Spinal cord (tissue), 9 donors: ENCODE measurements at regions not wholly inside any gene's neighbourhood (a gene's known extent, or its start where the extent isn't known, plus 50 kb on each side); places are given as distances from the start of the nearest gene placed in this dataset.

Source experiments
- DNase-seq, 6 donors: peaks; one replicate each; pipeline versions ENCODE4 v3.0.0 to v3.0.0-alpha.2; 2013 to 2015; ENCODE audit warnings: low spot score in 6 of 6, low read depth in 4 of 6
- H3K27ac ChIP-seq: one replicate; pipeline ENCODE4 v1.5.1; 2013; ENCODE audit warnings: low read depth, low read length, control low read depth
- H3K27me3 ChIP-seq: one replicate; pipeline ENCODE4 v1.6.1; 2013; ENCODE audit warnings: low read length; ENCODE audit not compliant: control insufficient read depth, insufficient read depth
- H3K36me3 ChIP-seq: one replicate; pipeline ENCODE4 v1.6.1; 2013; ENCODE audit warnings: low read length; ENCODE audit not compliant: control insufficient read depth, insufficient read depth
- H3K4me1 ChIP-seq: one replicate; pipeline ENCODE4 v1.6.1; 2013; ENCODE audit warnings: low read length; ENCODE audit not compliant: control insufficient read depth, insufficient read depth
- H3K4me3 ChIP-seq: one replicate; pipeline ENCODE4 v1.5.1; 2013; ENCODE audit warnings: low read depth, low read length, control low read depth
- H3K9me3 ChIP-seq: one replicate; pipeline ENCODE4 v1.6.1; 2013; ENCODE audit warnings: low read length; ENCODE audit not compliant: control insufficient read depth, insufficient read depth
- WGBS: methylation state at CpG from one replicate; pipeline ENCODE4 v1.1.5; 2013; ENCODE audit warnings: missing lambda C conversion rate; ENCODE audit not compliant: insufficient coverage; 5-methylcytosine and 5-hydroxymethylcytosine counted together
- donor health status: healthy.

GRCh38 chr10:124212702-124213101 is 119.3 kb upstream of the CHST15 start:
- Histone ChIP-seq H3K27me3 (no peaks in the 10 kb centered on the region), H3K36me3 (no peaks in the 10 kb centered on the region), H3K27ac (no peak overlapping the region), H3K4me1 (peaks cover 5% of the 10 kb centered on the region), H3K9me3 (peaks cover 3% of the 10 kb centered on the region), H3K4me3 (no peak overlapping the region)
- 96% methylated on average over 9 of the region's 9 CpGs for WGBS
- no peak for DNase-seq

- H3K9me3 ChIP-seq: peaks cover 3% of the 10 kb centered on the region
- 93% methylated on average over 7 of the region's 8 CpGs for WGBS
- H3K4me3 ChIP-seq: no peak overlapping the region
- no peak overlapping the region for H3K27ac ChIP-seq
- H3K4me1 ChIP-seq: peaks cover 3% of the 10 kb centered on the region
- DNase-seq: no peak
- H3K36me3 ChIP-seq: no peaks in the 10 kb centered on the region
- H3K27me3 ChIP-seq: no peaks in the 10 kb centered on the region
These were observed 118.5 kb upstream of the CHST15 start for GRCh38 chr10:124211921-124212320.

DNA sequence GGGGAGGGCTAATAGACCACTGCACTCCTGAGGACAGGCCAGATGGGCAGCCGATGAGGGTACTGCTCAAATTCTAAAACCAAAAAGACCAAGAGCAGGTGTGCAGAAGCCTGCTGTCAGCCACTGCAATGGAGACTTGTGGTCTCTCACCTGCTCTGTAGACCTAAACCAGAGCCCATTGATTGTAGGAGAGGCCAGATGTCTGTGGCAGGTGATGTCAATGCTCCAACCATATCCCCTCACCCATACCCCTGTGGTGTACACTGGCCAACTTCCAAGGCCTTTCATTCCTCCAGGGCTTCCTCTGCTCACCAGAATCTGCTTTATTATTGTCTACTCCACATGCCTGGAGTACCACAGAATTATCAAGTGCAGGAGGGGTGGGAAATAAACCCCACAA is 116.9 kb upstream of the CHST15 start:
- Histone ChIP-seq H3K4me1 (no peaks in the 10 kb centered on the region), H3K4me3 (no peak overlapping the region), H3K9me3 (peaks cover 3% of the 10 kb centered on the region), H3K27me3 (no peaks in the 10 kb centered on the region), H3K36me3 (no peaks in the 10 kb centered on the region), H3K27ac (no peak overlapping the region)
- no peak for DNase-seq
- WGBS: 43% methylated on average over 1 of the region's 1 CpG

DNA sequence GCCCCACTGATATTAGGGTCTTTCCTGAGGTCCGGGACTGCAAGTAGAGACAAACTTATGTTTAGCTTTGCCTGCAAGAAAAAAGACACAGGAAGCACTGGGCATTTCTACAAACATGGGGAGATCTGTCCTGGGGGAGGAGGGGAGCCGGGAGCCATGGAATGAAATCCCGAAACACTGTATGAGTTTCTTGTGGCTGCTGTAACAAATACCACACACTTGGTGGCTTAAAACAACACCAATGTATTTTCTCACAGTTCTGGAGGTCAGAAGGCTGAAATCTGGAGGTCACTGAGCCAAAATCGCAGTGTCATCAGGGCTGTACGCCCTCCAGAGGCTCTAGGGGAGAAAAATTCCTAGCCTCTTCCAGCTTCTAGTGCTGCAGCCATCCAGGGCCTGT is 114.0 kb upstream of the CHST15 start:
- DNase-seq: no peak
- Histone ChIP-seq H3K4me1 (no peaks in the 10 kb centered on the region), H3K27ac (no peak overlapping the region), H3K4me3 (no peak overlapping the region), H3K36me3 (no peaks in the 10 kb centered on the region), H3K9me3 (peaks cover 3% of the 10 kb centered on the region), H3K27me3 (no peaks in the 10 kb centered on the region)
- WGBS: 79% methylated on average over 3 of the region's 5 CpGs

DNA sequence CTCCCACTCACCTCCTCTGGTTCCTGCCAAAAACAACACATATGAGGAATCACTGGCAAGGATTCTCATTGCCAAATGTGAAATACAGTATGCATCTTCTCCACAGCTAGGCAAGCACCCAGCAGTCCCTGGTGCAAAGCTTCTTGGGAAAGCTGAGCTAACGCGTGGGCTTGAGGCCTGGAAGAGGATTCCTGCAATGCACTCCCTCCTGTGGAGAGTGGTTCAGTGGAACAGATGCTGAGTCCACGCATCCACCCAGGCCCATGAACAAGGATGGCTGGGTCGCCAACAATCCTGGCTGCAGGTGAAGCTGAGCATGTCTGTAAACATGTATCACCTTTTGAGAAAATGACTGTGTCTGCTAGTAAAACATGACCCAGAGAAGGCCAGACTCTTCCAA is 113.2 kb upstream of the CHST15 start:
- H3K27me3 ChIP-seq: no peaks in the 10 kb centered on the region
- WGBS: 83% methylated on average over 3 of the region's 4 CpGs

DNA sequence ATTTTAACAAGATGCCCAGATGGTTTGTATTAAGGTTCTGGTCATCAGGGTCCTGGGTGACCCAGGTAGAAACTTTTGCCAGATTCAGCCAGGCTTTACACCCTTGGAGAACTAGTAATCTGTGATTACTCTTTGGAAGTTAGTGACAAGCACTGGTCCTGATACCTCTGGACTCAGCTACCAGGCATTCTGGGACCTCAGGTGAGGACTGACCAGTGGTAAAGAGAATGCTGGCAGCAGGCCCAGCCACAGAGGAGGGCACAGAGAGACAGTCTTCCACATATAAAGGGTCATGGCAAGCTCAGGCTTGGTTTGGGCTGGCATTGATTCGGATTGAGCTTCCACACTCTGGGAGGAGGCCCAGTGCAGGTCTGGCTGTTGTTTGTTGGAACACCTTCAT is 112.0 kb upstream of the CHST15 start:
- no peaks in the 10 kb centered on the region for H3K36me3 ChIP-seq
- H3K4me1 ChIP-seq: no peaks in the 10 kb centered on the region
- WGBS: 60% methylated on average over 1 of the region's 1 CpG
- no peaks in the 10 kb centered on the region for H3K27me3 ChIP-seq
- no peak overlapping the region for H3K27ac ChIP-seq
- H3K4me3 ChIP-seq: no peak overlapping the region
- no peak for DNase-seq
- H3K9me3 ChIP-seq: no peaks in the 10 kb centered on the region

More for the DNA sequence above, 113.2 kb upstream of the CHST15 start:
- Histone ChIP-seq H3K27ac (no peak overlapping the region), H3K4me3 (no peak overlapping the region), H3K9me3 (peaks cover 3% of the 10 kb centered on the region), H3K36me3 (no peaks in the 10 kb centered on the region), H3K4me1 (no peaks in the 10 kb centered on the region)
- DNase-seq: peak in 1 of 6 donors; percentile 62

- H3K4me1 ChIP-seq: no peaks in the 10 kb centered on the region
- no peak overlapping the region for H3K27ac ChIP-seq
- H3K36me3 ChIP-seq: no peaks in the 10 kb centered on the region
- 80% methylated on average over 2 of the region's 3 CpGs for WGBS
- H3K9me3 ChIP-seq: no peaks in the 10 kb centered on the region
- DNase-seq: no peak
- H3K4me3 ChIP-seq: no peak overlapping the region
- H3K27me3 ChIP-seq: no peaks in the 10 kb centered on the region
These were observed 111.3 kb upstream of the CHST15 start for GRCh38 chr10:124204726-124205125.

GRCh38 chr10:124200011-124200410 is 106.6 kb upstream of the CHST15 start:
- H3K4me1 ChIP-seq: peaks cover 18% of the 10 kb centered on the region
- H3K27ac ChIP-seq: no peak overlapping the region
- no peaks in the 10 kb centered on the region for H3K27me3 ChIP-seq
- no peaks in the 10 kb centered on the region for H3K9me3 ChIP-seq
- no peak overlapping the region for H3K4me3 ChIP-seq
- H3K36me3 ChIP-seq: no peaks in the 10 kb centered on the region
- DNase-seq: no peak
- 100% methylated on average over 3 of the region's 4 CpGs for whole genome bisulfite sequencing

DNA sequence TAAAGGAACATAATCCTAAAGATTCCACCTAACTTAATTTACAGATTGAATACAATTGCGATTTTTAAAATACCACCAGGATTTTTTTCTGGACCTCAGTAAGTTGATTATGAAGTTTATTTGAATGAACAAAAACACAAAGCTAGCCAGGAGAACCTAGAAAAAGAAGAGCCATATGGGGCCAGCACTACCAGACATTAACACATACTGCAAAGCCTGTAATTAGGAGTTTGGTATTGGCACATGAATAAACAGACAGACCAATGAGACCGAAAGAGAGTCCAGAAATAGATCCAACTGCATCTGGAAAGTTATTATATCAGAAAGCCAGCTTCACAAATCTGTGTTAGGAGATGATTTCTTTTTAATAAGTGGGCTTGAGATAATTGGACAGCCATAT is 105.5 kb upstream of the CHST15 start:
- peaks cover 18% of the 10 kb centered on the region for H3K4me1 ChIP-seq
- H3K9me3 ChIP-seq: no peaks in the 10 kb centered on the region
- H3K4me3 ChIP-seq: no peak overlapping the region
- no peaks in the 10 kb centered on the region for H3K27me3 ChIP-seq
- no peaks in the 10 kb centered on the region for H3K36me3 ChIP-seq
- peak in 1 of 6 donors; percentile 76 for DNase-seq
- H3K27ac ChIP-seq: no peak overlapping the region
- no CpG with 5 or more reads among the region's 2 CpGs for WGBS

DNA sequence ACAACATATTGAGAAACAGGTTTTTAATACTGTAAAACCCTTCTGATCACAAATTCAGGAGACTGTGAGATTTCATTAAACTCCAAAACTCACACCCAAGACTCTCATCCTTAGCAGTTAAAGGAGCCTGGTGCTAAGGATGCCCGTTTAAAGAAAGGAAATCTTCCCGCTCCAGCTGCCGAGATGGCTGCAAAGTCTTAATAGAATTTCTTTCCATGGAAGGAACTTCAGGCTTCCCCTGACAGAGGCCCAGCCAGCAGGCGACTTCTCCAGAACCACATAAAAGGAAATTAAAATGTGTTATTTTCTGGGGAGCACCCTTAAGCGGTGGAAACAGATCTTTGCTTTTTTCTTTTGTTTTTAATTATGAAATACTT is 104.7 kb upstream of the CHST15 start:
- Histone ChIP-seq H3K9me3 (no peaks in the 10 kb centered on the region), H3K4me1 (peaks cover 18% of the 10 kb centered on the region), H3K27me3 (no peaks in the 10 kb centered on the region), H3K36me3 (no peaks in the 10 kb centered on the region), H3K4me3 (no peak overlapping the region), H3K27ac (peak overlapping the region; percentile 74)
- 42% methylated on average over 3 of the region's 5 CpGs for WGBS
- DNase-seq: peak in 3 of 6 donors; percentile 10 to 73 (median 54)
